MM.1S (cell line): ENCODE measurements at regions not wholly inside any gene's neighbourhood (a gene's known extent, or its start where the extent isn't known, plus 50 kb on each side); places are given as distances from the start of the nearest gene placed in this dataset.

Source experiments
- EZH2 ChIP-seq: fragments of 300-600 bp; sonication (generic); optimal IDR thresholded peaks from 2 replicates; pipeline ENCODE3; 2017; ENCODE audit warnings: low read depth, mild to moderate bottlenecking, antibody characterized with exemption, low read length, mixed read lengths
- EZH2phosphoT487 ChIP-seq: fragments of 300-600 bp; sonication (generic); IDR thresholded peaks from 2 replicates; pipeline ENCODE4 v1.6.1; 2018; ENCODE audit warnings: antibody characterized with exemption, low read length
- TF ChIP-seq, protein P1 (sequence below): fragments of 300-600 bp; sonication (generic); IDR thresholded peaks from 2 replicates; pipeline ENCODE4 v1.5.1; 2016; ENCODE audit warnings: antibody characterized with exemption, low read length, mixed read lengths

GRCh38 chr10:128631801-128632241, 505.6 kb upstream of the MKI67 start:
- no peak for TF ChIP-seq EZH2phosphoT487
- TF ChIP-seq, protein P1, sequence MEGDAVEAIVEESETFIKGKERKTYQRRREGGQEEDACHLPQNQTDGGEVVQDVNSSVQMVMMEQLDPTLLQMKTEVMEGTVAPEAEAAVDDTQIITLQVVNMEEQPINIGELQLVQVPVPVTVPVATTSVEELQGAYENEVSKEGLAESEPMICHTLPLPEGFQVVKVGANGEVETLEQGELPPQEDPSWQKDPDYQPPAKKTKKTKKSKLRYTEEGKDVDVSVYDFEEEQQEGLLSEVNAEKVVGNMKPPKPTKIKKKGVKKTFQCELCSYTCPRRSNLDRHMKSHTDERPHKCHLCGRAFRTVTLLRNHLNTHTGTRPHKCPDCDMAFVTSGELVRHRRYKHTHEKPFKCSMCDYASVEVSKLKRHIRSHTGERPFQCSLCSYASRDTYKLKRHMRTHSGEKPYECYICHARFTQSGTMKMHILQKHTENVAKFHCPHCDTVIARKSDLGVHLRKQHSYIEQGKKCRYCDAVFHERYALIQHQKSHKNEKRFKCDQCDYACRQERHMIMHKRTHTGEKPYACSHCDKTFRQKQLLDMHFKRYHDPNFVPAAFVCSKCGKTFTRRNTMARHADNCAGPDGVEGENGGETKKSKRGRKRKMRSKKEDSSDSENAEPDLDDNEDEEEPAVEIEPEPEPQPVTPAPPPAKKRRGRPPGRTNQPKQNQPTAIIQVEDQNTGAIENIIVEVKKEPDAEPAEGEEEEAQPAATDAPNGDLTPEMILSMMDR = peak; percentile 68
- TF ChIP-seq EZH2 = no peak
